DOHH2 (cell line): ENCODE measurements at regions not wholly inside any gene's neighbourhood (a gene's known extent, or its start where the extent isn't known, plus 50 kb on each side); places are given as distances from the start of the nearest gene placed in this dataset.

Experiments
- EZH2phosphoT487 ChIP-seq: fragments of 200-600 bp; sonication (generic); IDR thresholded peaks from 2 replicates; pipeline ENCODE4 v1.6.1; 2017; ENCODE audit warnings: borderline replicate concordance, mild to moderate bottlenecking, antibody characterized with exemption, low read length, moderate library complexity, mixed read lengths
- TF ChIP-seq, protein P1 (sequence below): fragments of 200-600 bp; sonication (generic); IDR thresholded peaks from one replicate; pipeline ENCODE4 v1.5.1; 2014; ENCODE audit warnings: antibody characterized with exemption, mild to moderate bottlenecking, low read depth, low read length; ENCODE audit not compliant: poor library complexity, severe bottlenecking

GRCh38 chr2:17043173-17043572, 377.5 kb upstream of the CYRIA start:
- TF ChIP-seq, protein P1, sequence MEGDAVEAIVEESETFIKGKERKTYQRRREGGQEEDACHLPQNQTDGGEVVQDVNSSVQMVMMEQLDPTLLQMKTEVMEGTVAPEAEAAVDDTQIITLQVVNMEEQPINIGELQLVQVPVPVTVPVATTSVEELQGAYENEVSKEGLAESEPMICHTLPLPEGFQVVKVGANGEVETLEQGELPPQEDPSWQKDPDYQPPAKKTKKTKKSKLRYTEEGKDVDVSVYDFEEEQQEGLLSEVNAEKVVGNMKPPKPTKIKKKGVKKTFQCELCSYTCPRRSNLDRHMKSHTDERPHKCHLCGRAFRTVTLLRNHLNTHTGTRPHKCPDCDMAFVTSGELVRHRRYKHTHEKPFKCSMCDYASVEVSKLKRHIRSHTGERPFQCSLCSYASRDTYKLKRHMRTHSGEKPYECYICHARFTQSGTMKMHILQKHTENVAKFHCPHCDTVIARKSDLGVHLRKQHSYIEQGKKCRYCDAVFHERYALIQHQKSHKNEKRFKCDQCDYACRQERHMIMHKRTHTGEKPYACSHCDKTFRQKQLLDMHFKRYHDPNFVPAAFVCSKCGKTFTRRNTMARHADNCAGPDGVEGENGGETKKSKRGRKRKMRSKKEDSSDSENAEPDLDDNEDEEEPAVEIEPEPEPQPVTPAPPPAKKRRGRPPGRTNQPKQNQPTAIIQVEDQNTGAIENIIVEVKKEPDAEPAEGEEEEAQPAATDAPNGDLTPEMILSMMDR, result no peak
- no peak for TF ChIP-seq EZH2phosphoT487
